ENCODE measurements at regions not wholly inside any gene's neighbourhood (a gene's known extent, or its start where the extent isn't known, plus 50 kb on each side); places are given as distances from the start of the nearest gene placed in this dataset.

- Histone ChIP-seq H3K4me3 (ENCODE audit: low read depth, low read length) (no peak overlapping the region), H3K36me3 (ENCODE audit: control insufficient read depth, insufficient read depth, low read length) (no peaks in the 10 kb centered on the region), H3K27me3 (ENCODE audit: control insufficient read depth, insufficient read depth, low read length) (no peaks in the 10 kb centered on the region)
- no peak for DNase-seq (ENCODE audit: low read depth)
- TF ChIP-seq, protein P1, sequence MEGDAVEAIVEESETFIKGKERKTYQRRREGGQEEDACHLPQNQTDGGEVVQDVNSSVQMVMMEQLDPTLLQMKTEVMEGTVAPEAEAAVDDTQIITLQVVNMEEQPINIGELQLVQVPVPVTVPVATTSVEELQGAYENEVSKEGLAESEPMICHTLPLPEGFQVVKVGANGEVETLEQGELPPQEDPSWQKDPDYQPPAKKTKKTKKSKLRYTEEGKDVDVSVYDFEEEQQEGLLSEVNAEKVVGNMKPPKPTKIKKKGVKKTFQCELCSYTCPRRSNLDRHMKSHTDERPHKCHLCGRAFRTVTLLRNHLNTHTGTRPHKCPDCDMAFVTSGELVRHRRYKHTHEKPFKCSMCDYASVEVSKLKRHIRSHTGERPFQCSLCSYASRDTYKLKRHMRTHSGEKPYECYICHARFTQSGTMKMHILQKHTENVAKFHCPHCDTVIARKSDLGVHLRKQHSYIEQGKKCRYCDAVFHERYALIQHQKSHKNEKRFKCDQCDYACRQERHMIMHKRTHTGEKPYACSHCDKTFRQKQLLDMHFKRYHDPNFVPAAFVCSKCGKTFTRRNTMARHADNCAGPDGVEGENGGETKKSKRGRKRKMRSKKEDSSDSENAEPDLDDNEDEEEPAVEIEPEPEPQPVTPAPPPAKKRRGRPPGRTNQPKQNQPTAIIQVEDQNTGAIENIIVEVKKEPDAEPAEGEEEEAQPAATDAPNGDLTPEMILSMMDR (IDR thresholded peaks at IDR 0.05; ENCODE audit: insufficient read depth, low read depth, low read length), result no peak
- ChIA-PET CTCF (no interaction called here), POLR2A (no interaction called here)
Measured at GRCh38 chrX:20320461-20321159, 53.9 kb upstream of the RPS6KA3 start.

GRCh38 chrX:20319054-20319453 lies 52.3 kb upstream of the RPS6KA3 start:
- no peak for DNase-seq (ENCODE audit: low read depth)
- TF ChIP-seq, protein P1 (IDR thresholded peaks at IDR 0.05; ENCODE audit: insufficient read depth, low read depth, low read length), result no peak
- CTCF ChIA-PET, result interaction anchor here (1.3 kb wide), 1 partner anchor 20 kb away, joined by 3 read pairs; no protein-coding TSS in a partner anchor
- POLR2A ChIA-PET, result no interaction called here
- Histone ChIP-seq H3K27me3 (ENCODE audit: control insufficient read depth, insufficient read depth, low read length) (no peaks in the 10 kb centered on the region), H3K36me3 (ENCODE audit: control insufficient read depth, insufficient read depth, low read length) (no peaks in the 10 kb centered on the region), H3K4me3 (ENCODE audit: low read depth, low read length) (no peak overlapping the region)

GRCh38 chrX:20317873-20318272 lies 51.2 kb upstream of the RPS6KA3 start:
- ChIA-PET POLR2A (no interaction called here), CTCF (interaction anchor here (1.3 kb wide), 1 partner anchor 21 kb away, joined by 3 read pairs; no protein-coding TSS in a partner anchor)
- H3K4me3 ChIP-seq (ENCODE audit: low read depth, low read length), result no peak overlapping the region
- no peaks in the 10 kb centered on the region for H3K36me3 ChIP-seq (ENCODE audit: control insufficient read depth, insufficient read depth, low read length)
- TF ChIP-seq, protein P1 (IDR thresholded peaks at IDR 0.05; ENCODE audit: insufficient read depth, low read depth, low read length), result no peak
- no peaks in the 10 kb centered on the region for H3K27me3 ChIP-seq (ENCODE audit: control insufficient read depth, insufficient read depth, low read length)
- no peak for DNase-seq (ENCODE audit: low read depth)

Measured in BJ (cell line).